ENCODE measurements at regions not wholly inside any gene's neighbourhood (a gene's known extent, or its start where the extent isn't known, plus 50 kb on each side); places are given as distances from the start of the nearest gene placed in this dataset.
A peak's percentile ranks its signal among the peaks of the same experiment; 100 is the strongest.

- no peak overlapping the region for H3K4me3 ChIP-seq (replicated peaks in 1 of 3; ENCODE audit: low read depth in 2 of 3, low read length in 3 of 3)
- H3K9me3 Mint-ChIP-seq: peaks cover 4 to 12% (median 8%) of the 10 kb centered on the region in 7 donors
- no peak overlapping the region for H3K27ac Mint-ChIP-seq
These were observed 219.3 kb downstream of the BUD13 start for GRCh38 chr11:116553482-116553881.

GRCh38 chr11:116551576-116551975 lies 221.2 kb downstream of the BUD13 start:
- no peak overlapping the region for H3K4me3 ChIP-seq (replicated peaks in 1 of 3; ENCODE audit: low read depth in 2 of 3, low read length in 3 of 3)
- H3K4me2 ChIP-seq (replicated peaks; ENCODE audit: extremely low read depth, low read length, poor library complexity, severe bottlenecking): no peak overlapping the region
- H3K27me3 Mint-ChIP-seq (ENCODE audit: low read depth in 3 of 3): peaks cover 4 to 9% (median 5%) of the 10 kb centered on the region in 3 donors
- H3K9ac ChIP-seq (ENCODE audit: insufficient read depth, low read length, poor library complexity, severe bottlenecking): no peak overlapping the region
- no peak overlapping the region for H3K4me3 Mint-ChIP-seq
- H3K36me3 Mint-ChIP-seq: no peaks in the 10 kb centered on the region
- no peak overlapping the region for H2AFZ ChIP-seq (ENCODE audit: insufficient read depth, low read depth, low read length, poor library complexity, severe bottlenecking)
- H3K36me3 ChIP-seq (replicated peaks in 1 of 2; ENCODE audit: control insufficient read depth in 1 of 2, insufficient read depth in 2 of 2, low read length in 2 of 2): no peaks in the 10 kb centered on the region
- no peak overlapping the region for H3K27ac ChIP-seq (ENCODE audit: low read depth in 1 of 2, low read length in 2 of 2)
- peaks cover 4 to 12% (median 7%) of the 10 kb centered on the region in 7 donors for H3K9me3 Mint-ChIP-seq
- WGBS (ENCODE audit: insufficient coverage): no CpG with 5 or more reads among the region's 4 CpGs
- DNase-seq: no peak
- H3K27ac Mint-ChIP-seq: peak overlapping the region in 1 of 7 donors; percentile 55
- H3K4me1 Mint-ChIP-seq: no peaks in the 10 kb centered on the region
- intact Hi-C loops (cut with micrococcal nuclease): no loop called here
- H3K79me2 ChIP-seq (ENCODE audit: insufficient read depth, low read length): no peaks in the 10 kb centered on the region
- peaks cover 7 to 9% of the 10 kb centered on the region in 2 donors for H3K9me3 ChIP-seq (replicated peaks in 1 of 2; ENCODE audit: control insufficient read depth in 1 of 2, insufficient read depth in 1 of 2, low read length in 2 of 2)
- no peaks in the 10 kb centered on the region for H3K4me1 ChIP-seq (ENCODE audit: control insufficient read depth in 1 of 2, insufficient read depth in 2 of 2, low read length in 2 of 2)
- no peak for TF ChIP-seq CTCF (IDR thresholded peaks at IDR 0.05)
- H4K20me1 ChIP-seq (ENCODE audit: insufficient read depth, low read length): no peaks in the 10 kb centered on the region
- H3K27me3 ChIP-seq (ENCODE audit: control insufficient read depth in 2 of 2, insufficient read depth in 2 of 2, low read length in 2 of 2): no peaks in the 10 kb centered on the region

More at GRCh38 chr11:116553482-116553881, 219.3 kb downstream of the BUD13 start:
- intact Hi-C loops (cut with micrococcal nuclease): no loop called here
- no peak overlapping the region for H2AFZ ChIP-seq (ENCODE audit: insufficient read depth, low read depth, low read length, poor library complexity, severe bottlenecking)
- no peak overlapping the region for H3K4me3 Mint-ChIP-seq
- peaks cover 7 to 9% of the 10 kb centered on the region in 2 donors for H3K9me3 ChIP-seq (replicated peaks in 1 of 2; ENCODE audit: control insufficient read depth in 1 of 2, insufficient read depth in 1 of 2, low read length in 2 of 2)
- no CpG with 5 or more reads among the region's 5 CpGs for WGBS (ENCODE audit: insufficient coverage)
- no peaks in the 10 kb centered on the region for H3K36me3 Mint-ChIP-seq
- no peaks in the 10 kb centered on the region for H3K27me3 ChIP-seq (ENCODE audit: control insufficient read depth in 2 of 2, insufficient read depth in 2 of 2, low read length in 2 of 2)
- no peak overlapping the region for H3K4me2 ChIP-seq (replicated peaks; ENCODE audit: extremely low read depth, low read length, poor library complexity, severe bottlenecking)
- no peak overlapping the region for H3K27ac ChIP-seq (ENCODE audit: low read depth in 1 of 2, low read length in 2 of 2)
- DNase-seq: no peak
- no peaks in the 10 kb centered on the region for H3K4me1 ChIP-seq (ENCODE audit: control insufficient read depth in 1 of 2, insufficient read depth in 2 of 2, low read length in 2 of 2)
- no peaks in the 10 kb centered on the region for H3K36me3 ChIP-seq (replicated peaks in 1 of 2; ENCODE audit: control insufficient read depth in 1 of 2, insufficient read depth in 2 of 2, low read length in 2 of 2)
- H3K79me2 ChIP-seq (ENCODE audit: insufficient read depth, low read length): no peaks in the 10 kb centered on the region
- no peaks in the 10 kb centered on the region for H3K4me1 Mint-ChIP-seq
- TF ChIP-seq CTCF (IDR thresholded peaks at IDR 0.05): no peak
- no peak overlapping the region for H3K9ac ChIP-seq (ENCODE audit: insufficient read depth, low read length, poor library complexity, severe bottlenecking)
- H3K27me3 Mint-ChIP-seq (ENCODE audit: low read depth in 3 of 3): peaks cover 5 to 9% (median 6%) of the 10 kb centered on the region in 3 donors
- no peaks in the 10 kb centered on the region for H4K20me1 ChIP-seq (ENCODE audit: insufficient read depth, low read length)

Data from CD14-positive monocyte (primary cell).